OCI-LY1 (cell line): ENCODE measurements at regions not wholly inside any gene's neighbourhood (a gene's known extent, or its start where the extent isn't known, plus 50 kb on each side); places are given as distances from the start of the nearest gene placed in this dataset.

Experiments used
- H2AFZ ChIP-seq: fragments of 200-600 bp; sonication (generic), shearing (Covaris generic); 2 replicates; pipeline ENCODE4 v1.6.0; 2014; ENCODE audit warnings: antibody characterized with exemption, mild to moderate bottlenecking, low read length
- H3F3A ChIP-seq: fragments of 200-600 bp; sonication (generic), shearing (Covaris generic); 2 replicates; pipeline ENCODE4 v1.6.0; 2014; ENCODE audit warnings: mild to moderate bottlenecking, antibody characterized with exemption, low read length, moderate library complexity; ENCODE audit not compliant: insufficient read depth
- H3K27ac ChIP-seq: fragments of 200-600 bp; sonication (generic); 2 replicates; pipeline ENCODE4 v1.5.1; 2014; ENCODE audit warnings: low read length, mixed run types, mild to moderate bottlenecking, low read depth; ENCODE audit not compliant: poor library complexity, severe bottlenecking
- H3K27me3 ChIP-seq: fragments of 200-600 bp; sonication (generic); 2 replicates; pipeline ENCODE4 v1.6.0; 2014; ENCODE audit warnings: antibody characterized with exemption, mild to moderate bottlenecking, low read length, moderate library complexity; ENCODE audit not compliant: insufficient read depth
- H3K36me3 ChIP-seq: fragments of 200-600 bp; sonication (generic); 2 replicates; pipeline ENCODE4 v1.6.1; 2014; ENCODE audit warnings: mild to moderate bottlenecking, antibody characterized with exemption, low read length, moderate library complexity, mixed read lengths; ENCODE audit not compliant: insufficient read depth
- H3K4me1 ChIP-seq: fragments of 200-600 bp; sonication (generic); 2 replicates; pipeline ENCODE4 v1.5.1; 2014; ENCODE audit warnings: mild to moderate bottlenecking, low read length, moderate library complexity; ENCODE audit not compliant: insufficient read depth, severe bottlenecking
- H3K4me2 ChIP-seq: fragments of 200-600 bp; sonication (generic), shearing (Covaris generic); 2 replicates; pipeline ENCODE4 v1.6.1; 2014; ENCODE audit warnings: low read length
- H3K4me3 ChIP-seq: fragments of 200-600 bp; sonication (generic); 2 replicates; pipeline ENCODE4 v1.5.1; 2014; ENCODE audit warnings: low read length, low read depth, mild to moderate bottlenecking, mixed read lengths; ENCODE audit not compliant: poor library complexity, severe bottlenecking
- H3K79me2 ChIP-seq: fragments of 200-600 bp; shearing (Covaris generic); 2 replicates; pipeline ENCODE4 v1.6.1; 2016; ENCODE audit warnings: mixed run types, low read length, mixed read lengths; ENCODE audit not compliant: insufficient read depth
- H3K9ac ChIP-seq: fragments of 200-600 bp; sonication (generic), shearing (Covaris generic); 2 replicates; pipeline ENCODE4 v1.6.1; 2014; ENCODE audit warnings: mild to moderate bottlenecking, low read length, mixed read lengths
- H3K9me2 ChIP-seq: fragments of 200-600 bp; sonication (generic), shearing (Covaris generic); 2 replicates; pipeline ENCODE4 v1.6.1; 2014; ENCODE audit warnings: low read depth, mild to moderate bottlenecking, low read length, mixed read lengths
- H3K9me3 ChIP-seq: fragments of 200-600 bp; shearing (Covaris generic); 2 replicates; pipeline ENCODE4 v1.6.1; 2014; ENCODE audit warnings: low read length, mixed read lengths
- H4K20me1 ChIP-seq: fragments of 200-600 bp; sonication (generic), shearing (Covaris generic); 2 replicates; pipeline ENCODE4 v1.6.0; 2016; ENCODE audit warnings: mild to moderate bottlenecking, low read length; ENCODE audit not compliant: insufficient read depth
- CTCF ChIP-seq: fragments of 200-600 bp; sonication (generic), shearing (Covaris generic); IDR thresholded peaks from 2 replicates; pipeline ENCODE4 v1.5.1; 2017; ENCODE audit warnings: mild to moderate bottlenecking, antibody characterized with exemption, low read length, moderate library complexity, mixed read lengths
- EZH2 ChIP-seq: fragments of 200-600 bp; sonication (generic), shearing (Covaris generic); IDR thresholded peaks from 2 replicates; pipeline ENCODE4 v1.8.0; 2017; ENCODE audit warnings: borderline replicate concordance, mixed run types, mild to moderate bottlenecking, antibody characterized with exemption, low read length, moderate library complexity, mixed read lengths

GRCh38 chr3:154044671-154045070, 76.5 kb upstream of the ARHGEF26 start:
- H3F3A ChIP-seq: no peaks in the 10 kb centered on the region
- TF ChIP-seq EZH2: no peak
- no peak for TF ChIP-seq CTCF
- no peaks in the 10 kb centered on the region for H4K20me1 ChIP-seq
- no peaks in the 10 kb centered on the region for H3K4me1 ChIP-seq
- no peaks in the 10 kb centered on the region for H3K9me3 ChIP-seq
- H3K27ac ChIP-seq: no peak overlapping the region
- no peaks in the 10 kb centered on the region for H3K36me3 ChIP-seq
- no peaks in the 10 kb centered on the region for H3K27me3 ChIP-seq
- H3K4me3 ChIP-seq: no peak overlapping the region
- H3K4me2 ChIP-seq: no peak overlapping the region
- no peaks in the 10 kb centered on the region for H3K79me2 ChIP-seq
- H3K9ac ChIP-seq: no peak overlapping the region
- no peaks in the 10 kb centered on the region for H3K9me2 ChIP-seq
- H2AFZ ChIP-seq: no peak overlapping the region

- no peaks in the 10 kb centered on the region for H3K9me2 ChIP-seq
- no peaks in the 10 kb centered on the region for H3K27me3 ChIP-seq
- H3K79me2 ChIP-seq: no peaks in the 10 kb centered on the region
- no peaks in the 10 kb centered on the region for H4K20me1 ChIP-seq
- no peaks in the 10 kb centered on the region for H3F3A ChIP-seq
- H3K27ac ChIP-seq: no peak overlapping the region
- H2AFZ ChIP-seq: no peak overlapping the region
- no peak overlapping the region for H3K4me3 ChIP-seq
- H3K4me1 ChIP-seq: no peaks in the 10 kb centered on the region
- no peaks in the 10 kb centered on the region for H3K36me3 ChIP-seq
- no peak overlapping the region for H3K4me2 ChIP-seq
- TF ChIP-seq CTCF (no peak), EZH2 (no peak)
- H3K9me3 ChIP-seq: no peaks in the 10 kb centered on the region
- no peak overlapping the region for H3K9ac ChIP-seq
Measured at GRCh38 chr3:154050216-154050615, 71.0 kb upstream of the ARHGEF26 start.

- Histone ChIP-seq H3K9me3 (no peaks in the 10 kb centered on the region), H3K4me3 (no peak overlapping the region), H3K27ac (no peak overlapping the region), H3K36me3 (no peaks in the 10 kb centered on the region), H3K4me2 (no peak overlapping the region), H3K9me2 (0 out of 2 replicates have a peak, but pooled peaks cover 2% of the 10 kb centered on the region), H3K9ac (no peak overlapping the region), H3F3A (no peaks in the 10 kb centered on the region), H4K20me1 (no peaks in the 10 kb centered on the region), H3K4me1 (no peaks in the 10 kb centered on the region), H3K27me3 (no peaks in the 10 kb centered on the region), H3K79me2 (no peaks in the 10 kb centered on the region), H2AFZ (no peak overlapping the region)
- TF ChIP-seq EZH2 (no peak), CTCF (no peak)
Measured at GRCh38 chr3:154050766-154051165, 70.4 kb upstream of the ARHGEF26 start.
